AG04450 (cell line): ENCODE measurements at regions not wholly inside any gene's neighbourhood (a gene's known extent, or its start where the extent isn't known, plus 50 kb on each side); places are given as distances from the start of the nearest gene placed in this dataset.

Experiments used
- CTCF ChIA-PET: fragments of 300-600, 350-600 bp; formaldehyde crosslinking; extraction: SDS; loops from one replicate; lab custom pipeline; 2022; ENCODE audit warnings: antibody characterized with exemption, inconsistent platforms; lab: Charles Lee
- POLR2A ChIA-PET: fragments of 350-600 bp; formaldehyde crosslinking; extraction: SDS; loops from one replicate; lab custom pipeline; 2021; ENCODE audit warnings: antibody characterized with exemption, inconsistent platforms; lab: Yijun Ruan, JAX
- DNase-seq: peaks from one replicate; pipeline ENCODE4 v3.0.0-alpha.2; 2011; ENCODE audit warnings: low read depth, low spot score
- H3K27ac ChIP-seq: one replicate; pipeline ENCODE4 v1.5.1; 2012; ENCODE audit warnings: low read depth, low read length, control low read depth
- H3K27me3 ChIP-seq: one replicate; pipeline ENCODE4 v1.6.0; 2012; ENCODE audit warnings: low read length; ENCODE audit not compliant: control insufficient read depth, insufficient read depth
- H3K4me3 ChIP-seq: 2 replicates; pipeline ENCODE4 v1.5.1; 2011; ENCODE audit warnings: mild to moderate bottlenecking, low read depth, low read length, control low read depth
- H3K9me3 ChIP-seq: 2 replicates; pipeline ENCODE4 v1.5.1; 2012; ENCODE audit warnings: low read length; ENCODE audit not compliant: control insufficient read depth, insufficient read depth
- CTCF ChIP-seq: IDR thresholded peaks from 2 replicates; pipeline ENCODE4 v1.5.1; 2011; ENCODE audit warnings: low read depth, low read length, control low read depth, inconsistent platforms

- no peaks in the 10 kb centered on the region for H3K9me3 ChIP-seq
- no peak for DNase-seq
- H3K27ac ChIP-seq: no peak overlapping the region
- POLR2A ChIA-PET: no interaction called here
- CTCF ChIA-PET: no interaction called here
- TF ChIP-seq CTCF: no peak
- no peaks in the 10 kb centered on the region for H3K27me3 ChIP-seq
- H3K4me3 ChIP-seq: no peak overlapping the region
Observed at GRCh38 chr16:13858873-13859580, 60.9 kb upstream of the ERCC4 start.

- CTCF ChIA-PET: interaction anchor here (0.5 to 4.1 kb wide), 3 partner anchors 11 to 904 kb away, joined by 3 to 59 read pairs (median 4); partner anchors contain the start of gene ERCC4
- Histone ChIP-seq H3K27me3 (no peaks in the 10 kb centered on the region), H3K9me3 (no peaks in the 10 kb centered on the region), H3K4me3 (no peak overlapping the region), H3K27ac (no peak overlapping the region)
- TF ChIP-seq CTCF: no peak
- DNase-seq: no peak
- POLR2A ChIA-PET: no interaction called here
Observed at GRCh38 chr16:13863075-13863765, 56.7 kb upstream of the ERCC4 start.

GRCh38 chr16:13864689-13865088, 55.3 kb upstream of the ERCC4 start:
- H3K9me3 ChIP-seq: no peaks in the 10 kb centered on the region
- CTCF ChIA-PET: interaction anchor here (0.6 to 4.1 kb wide), 8 partner anchors 9 to 1964 kb away, joined by 3 to 59 read pairs (median 6); partner anchors contain the start of gene ERCC4
- no peak for TF ChIP-seq CTCF
- no peaks in the 10 kb centered on the region for H3K27me3 ChIP-seq
- no peak overlapping the region for H3K27ac ChIP-seq
- DNase-seq: no peak
- no peak overlapping the region for H3K4me3 ChIP-seq
- POLR2A ChIA-PET: interaction anchor here (0.7 kb wide), 1 partner anchor 62 kb away, joined by 6 read pairs; no protein-coding TSS in a partner anchor

GRCh38 chr16:13866073-13866472, 53.9 kb upstream of the ERCC4 start:
- no peak overlapping the region for H3K27ac ChIP-seq
- ChIA-PET POLR2A (no interaction called here), CTCF (interaction anchor here (0.6 to 4.1 kb wide), 14 partner anchors 8 to 244 kb away, joined by 3 to 59 read pairs (median 4); partner anchors contain the start of gene ERCC4)
- no peaks in the 10 kb centered on the region for H3K9me3 ChIP-seq
- no peak overlapping the region for H3K4me3 ChIP-seq
- H3K27me3 ChIP-seq: no peaks in the 10 kb centered on the region
- TF ChIP-seq CTCF: peak; percentile 86
- DNase-seq: peak; percentile 43
